ENCODE measurements at regions not wholly inside any gene's neighbourhood (a gene's known extent, or its start where the extent isn't known, plus 50 kb on each side); places are given as distances from the start of the nearest gene placed in this dataset.

- H3K9me2 ChIP-seq (ENCODE audit: insufficient read depth): 0 out of 2 replicates have a peak, but pooled peaks cover 4% of the 10 kb centered on the region
- no peaks in the 10 kb centered on the region for H3K4me1 Mint-ChIP-seq
- no peak overlapping the region for H3K27ac ChIP-seq (ENCODE audit: low read depth)
- no peaks in the 10 kb centered on the region for H3K27me3 ChIP-seq (ENCODE audit: insufficient read depth)
- no peaks in the 10 kb centered on the region for H3F3A ChIP-seq (replicated peaks; ENCODE audit: low read depth)
- no peaks in the 10 kb centered on the region for H4K20me1 ChIP-seq (replicated peaks; ENCODE audit: insufficient read depth)
- H3K36me3 Mint-ChIP-seq (ENCODE audit: low read depth): no peaks in the 10 kb centered on the region
- H2AFZ ChIP-seq: no peak overlapping the region
- no peak for ATAC-seq
- no peak overlapping the region for H3K4me2 ChIP-seq
- H3K9me3 Mint-ChIP-seq: no peaks in the 10 kb centered on the region
- no peaks in the 10 kb centered on the region for H3K79me2 ChIP-seq (replicated peaks; ENCODE audit: insufficient read depth)
- H3K4me1 ChIP-seq (ENCODE audit: insufficient read depth): no peaks in the 10 kb centered on the region; the same call in 1 of the 2 replicates
- TF ChIP-seq NANOG (IDR thresholded peaks at IDR 0.05; ENCODE audit: borderline replicate concordance): no peak
- TF ChIP-seq, protein P1, sequence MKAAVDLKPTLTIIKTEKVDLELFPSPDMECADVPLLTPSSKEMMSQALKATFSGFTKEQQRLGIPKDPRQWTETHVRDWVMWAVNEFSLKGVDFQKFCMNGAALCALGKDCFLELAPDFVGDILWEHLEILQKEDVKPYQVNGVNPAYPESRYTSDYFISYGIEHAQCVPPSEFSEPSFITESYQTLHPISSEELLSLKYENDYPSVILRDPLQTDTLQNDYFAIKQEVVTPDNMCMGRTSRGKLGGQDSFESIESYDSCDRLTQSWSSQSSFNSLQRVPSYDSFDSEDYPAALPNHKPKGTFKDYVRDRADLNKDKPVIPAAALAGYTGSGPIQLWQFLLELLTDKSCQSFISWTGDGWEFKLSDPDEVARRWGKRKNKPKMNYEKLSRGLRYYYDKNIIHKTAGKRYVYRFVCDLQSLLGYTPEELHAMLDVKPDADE (IDR thresholded peaks at IDR 0.05): no peak
- no peak for TF ChIP-seq ZNF462 (CRISPR knock-in tag; IDR thresholded peaks at IDR 0.05)
- no peak for TF ChIP-seq POLR2AphosphoS5 (IDR thresholded peaks at IDR 0.05; ENCODE audit: low read depth)
- TF ChIP-seq STAT1 (IDR thresholded peaks at IDR 0.05; ENCODE audit: unreplicated experiment): no peak
- TF ChIP-seq, protein P2, sequence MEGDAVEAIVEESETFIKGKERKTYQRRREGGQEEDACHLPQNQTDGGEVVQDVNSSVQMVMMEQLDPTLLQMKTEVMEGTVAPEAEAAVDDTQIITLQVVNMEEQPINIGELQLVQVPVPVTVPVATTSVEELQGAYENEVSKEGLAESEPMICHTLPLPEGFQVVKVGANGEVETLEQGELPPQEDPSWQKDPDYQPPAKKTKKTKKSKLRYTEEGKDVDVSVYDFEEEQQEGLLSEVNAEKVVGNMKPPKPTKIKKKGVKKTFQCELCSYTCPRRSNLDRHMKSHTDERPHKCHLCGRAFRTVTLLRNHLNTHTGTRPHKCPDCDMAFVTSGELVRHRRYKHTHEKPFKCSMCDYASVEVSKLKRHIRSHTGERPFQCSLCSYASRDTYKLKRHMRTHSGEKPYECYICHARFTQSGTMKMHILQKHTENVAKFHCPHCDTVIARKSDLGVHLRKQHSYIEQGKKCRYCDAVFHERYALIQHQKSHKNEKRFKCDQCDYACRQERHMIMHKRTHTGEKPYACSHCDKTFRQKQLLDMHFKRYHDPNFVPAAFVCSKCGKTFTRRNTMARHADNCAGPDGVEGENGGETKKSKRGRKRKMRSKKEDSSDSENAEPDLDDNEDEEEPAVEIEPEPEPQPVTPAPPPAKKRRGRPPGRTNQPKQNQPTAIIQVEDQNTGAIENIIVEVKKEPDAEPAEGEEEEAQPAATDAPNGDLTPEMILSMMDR (conservative IDR thresholded peaks at IDR 0.05; ENCODE audit: low read depth in 2 of 2): no peak
- TF ChIP-seq EZH2phosphoT487 (IDR thresholded peaks at IDR 0.05; ENCODE audit: unreplicated experiment): no peak
- TF ChIP-seq, protein P3, sequence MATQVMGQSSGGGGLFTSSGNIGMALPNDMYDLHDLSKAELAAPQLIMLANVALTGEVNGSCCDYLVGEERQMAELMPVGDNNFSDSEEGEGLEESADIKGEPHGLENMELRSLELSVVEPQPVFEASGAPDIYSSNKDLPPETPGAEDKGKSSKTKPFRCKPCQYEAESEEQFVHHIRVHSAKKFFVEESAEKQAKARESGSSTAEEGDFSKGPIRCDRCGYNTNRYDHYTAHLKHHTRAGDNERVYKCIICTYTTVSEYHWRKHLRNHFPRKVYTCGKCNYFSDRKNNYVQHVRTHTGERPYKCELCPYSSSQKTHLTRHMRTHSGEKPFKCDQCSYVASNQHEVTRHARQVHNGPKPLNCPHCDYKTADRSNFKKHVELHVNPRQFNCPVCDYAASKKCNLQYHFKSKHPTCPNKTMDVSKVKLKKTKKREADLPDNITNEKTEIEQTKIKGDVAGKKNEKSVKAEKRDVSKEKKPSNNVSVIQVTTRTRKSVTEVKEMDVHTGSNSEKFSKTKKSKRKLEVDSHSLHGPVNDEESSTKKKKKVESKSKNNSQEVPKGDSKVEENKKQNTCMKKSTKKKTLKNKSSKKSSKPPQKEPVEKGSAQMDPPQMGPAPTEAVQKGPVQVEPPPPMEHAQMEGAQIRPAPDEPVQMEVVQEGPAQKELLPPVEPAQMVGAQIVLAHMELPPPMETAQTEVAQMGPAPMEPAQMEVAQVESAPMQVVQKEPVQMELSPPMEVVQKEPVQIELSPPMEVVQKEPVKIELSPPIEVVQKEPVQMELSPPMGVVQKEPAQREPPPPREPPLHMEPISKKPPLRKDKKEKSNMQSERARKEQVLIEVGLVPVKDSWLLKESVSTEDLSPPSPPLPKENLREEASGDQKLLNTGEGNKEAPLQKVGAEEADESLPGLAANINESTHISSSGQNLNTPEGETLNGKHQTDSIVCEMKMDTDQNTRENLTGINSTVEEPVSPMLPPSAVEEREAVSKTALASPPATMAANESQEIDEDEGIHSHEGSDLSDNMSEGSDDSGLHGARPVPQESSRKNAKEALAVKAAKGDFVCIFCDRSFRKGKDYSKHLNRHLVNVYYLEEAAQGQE (IDR thresholded peaks at IDR 0.05; ENCODE audit: unreplicated experiment): no peak
- TF ChIP-seq ZNF331 (CRISPR knock-in tag; IDR thresholded peaks at IDR 0.05; ENCODE audit: low read depth): no peak
- no peak for TF ChIP-seq EZH2 (IDR thresholded peaks at IDR 0.05; ENCODE audit: low read depth, unreplicated experiment)
- no peak for TF ChIP-seq ZNF114 (CRISPR knock-in tag; IDR thresholded peaks at IDR 0.05)
- TF ChIP-seq JUNB (IDR thresholded peaks at IDR 0.05; ENCODE audit: unreplicated experiment): no peak
- no peak for TF ChIP-seq CREB1 (CRISPR knock-in tag; IDR thresholded peaks at IDR 0.05; ENCODE audit: low read depth)
- no peak overlapping the region for H3K4me3 Mint-ChIP-seq
- no peaks in the 10 kb centered on the region for H3K36me3 ChIP-seq (ENCODE audit: insufficient read depth)
- DNase-seq (ENCODE audit: low spot score): no peak
- no peak overlapping the region for H3K27ac Mint-ChIP-seq
- no peak overlapping the region for H3K4me3 ChIP-seq
- H3K27me3 Mint-ChIP-seq (ENCODE audit: insufficient read depth, low read depth, poor library complexity): no peaks in the 10 kb centered on the region
Observed at GRCh38 chr2:217185265-217185995, 325.6 kb upstream of the TNP1 start.
